ENCODE measurements at regions not wholly inside any gene's neighbourhood (a gene's known extent, or its start where the extent isn't known, plus 50 kb on each side); places are given as distances from the start of the nearest gene placed in this dataset.

DNA sequence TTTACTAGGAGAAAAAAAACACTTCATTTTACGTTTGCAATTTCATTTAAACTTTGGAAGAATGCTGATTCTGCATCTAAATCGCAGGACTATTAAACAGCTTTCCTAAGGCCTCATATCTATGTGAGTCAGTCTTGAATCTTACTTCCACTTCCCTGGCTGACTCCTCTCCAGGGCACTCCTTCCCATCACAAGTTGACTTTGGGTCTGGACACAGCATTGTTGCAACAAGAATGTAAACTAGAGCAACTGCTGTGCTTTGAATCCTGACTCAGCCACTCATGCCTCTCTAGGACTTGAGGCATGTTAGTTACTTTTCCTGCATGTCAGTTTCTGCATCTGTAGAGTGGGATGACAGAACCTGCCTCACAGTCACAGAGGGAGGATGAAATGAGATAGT, 413.8 kb downstream of the FAT4 start:
- Mint-ChIP-seq H3K4me1 (peaks cover 55% of the 10 kb centered on the region), H3K27me3 (ENCODE audit: low read depth) (no peaks in the 10 kb centered on the region), H3K36me3 (no peaks in the 10 kb centered on the region; the same call in 1 of the 2 replicates), H3K27ac (peak overlapping the region; percentile 71), H3K4me3 (no peak overlapping the region), H3K9me3 (peaks cover 6% of the 10 kb centered on the region; the same call in 1 of the 2 replicates)
- TF ChIP-seq CBFB (CRISPR knock-in tag; IDR thresholded peaks at IDR 0.05; ENCODE audit: low read depth) (no peak), ZNF138 (CRISPR knock-in tag; conservative IDR thresholded peaks at IDR 0.05) (no peak), ESRRA (CRISPR knock-in tag; IDR thresholded peaks at IDR 0.05; ENCODE audit: borderline replicate concordance) (no peak)
- TF ChIP-seq, protein P1, sequence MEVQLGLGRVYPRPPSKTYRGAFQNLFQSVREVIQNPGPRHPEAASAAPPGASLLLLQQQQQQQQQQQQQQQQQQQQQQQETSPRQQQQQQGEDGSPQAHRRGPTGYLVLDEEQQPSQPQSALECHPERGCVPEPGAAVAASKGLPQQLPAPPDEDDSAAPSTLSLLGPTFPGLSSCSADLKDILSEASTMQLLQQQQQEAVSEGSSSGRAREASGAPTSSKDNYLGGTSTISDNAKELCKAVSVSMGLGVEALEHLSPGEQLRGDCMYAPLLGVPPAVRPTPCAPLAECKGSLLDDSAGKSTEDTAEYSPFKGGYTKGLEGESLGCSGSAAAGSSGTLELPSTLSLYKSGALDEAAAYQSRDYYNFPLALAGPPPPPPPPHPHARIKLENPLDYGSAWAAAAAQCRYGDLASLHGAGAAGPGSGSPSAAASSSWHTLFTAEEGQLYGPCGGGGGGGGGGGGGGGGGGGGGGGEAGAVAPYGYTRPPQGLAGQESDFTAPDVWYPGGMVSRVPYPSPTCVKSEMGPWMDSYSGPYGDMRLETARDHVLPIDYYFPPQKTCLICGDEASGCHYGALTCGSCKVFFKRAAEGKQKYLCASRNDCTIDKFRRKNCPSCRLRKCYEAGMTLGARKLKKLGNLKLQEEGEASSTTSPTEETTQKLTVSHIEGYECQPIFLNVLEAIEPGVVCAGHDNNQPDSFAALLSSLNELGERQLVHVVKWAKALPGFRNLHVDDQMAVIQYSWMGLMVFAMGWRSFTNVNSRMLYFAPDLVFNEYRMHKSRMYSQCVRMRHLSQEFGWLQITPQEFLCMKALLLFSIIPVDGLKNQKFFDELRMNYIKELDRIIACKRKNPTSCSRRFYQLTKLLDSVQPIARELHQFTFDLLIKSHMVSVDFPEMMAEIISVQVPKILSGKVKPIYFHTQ (CRISPR knock-in tag; IDR thresholded peaks at IDR 0.05) = no peak
- TF ChIP-seq, protein P2, sequence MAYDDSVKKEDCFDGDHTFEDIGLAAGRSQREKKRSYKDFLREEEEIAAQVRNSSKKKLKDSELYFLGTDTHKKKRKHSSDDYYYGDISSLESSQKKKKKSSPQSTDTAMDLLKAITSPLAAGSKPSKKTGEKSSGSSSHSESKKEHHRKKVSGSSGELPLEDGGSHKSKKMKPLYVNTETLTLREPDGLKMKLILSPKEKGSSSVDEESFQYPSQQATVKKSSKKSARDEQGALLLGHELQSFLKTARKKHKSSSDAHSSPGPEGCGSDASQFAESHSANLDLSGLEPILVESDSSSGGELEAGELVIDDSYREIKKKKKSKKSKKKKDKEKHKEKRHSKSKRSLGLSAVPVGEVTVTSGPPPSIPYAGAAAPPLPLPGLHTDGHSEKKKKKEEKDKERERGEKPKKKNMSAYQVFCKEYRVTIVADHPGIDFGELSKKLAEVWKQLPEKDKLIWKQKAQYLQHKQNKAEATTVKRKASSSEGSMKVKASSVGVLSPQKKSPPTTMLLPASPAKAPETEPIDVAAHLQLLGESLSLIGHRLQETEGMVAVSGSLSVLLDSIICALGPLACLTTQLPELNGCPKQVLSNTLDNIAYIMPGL (CRISPR knock-in tag; IDR thresholded peaks at IDR 0.05) = no peak
- CTCF ChIA-PET = interaction anchor here (1.1 to 1.3 kb wide), 2 partner anchors 52 to 89 kb away, joined by 3 read pairs; no protein-coding TSS in a partner anchor
- POLR2A ChIA-PET = interaction anchor here (1.0 kb wide), 1 partner anchor 414 kb away, joined by 3 read pairs; the partner anchor contains the start of gene FAT4
- DNase-seq (ENCODE audit: low spot score) (no peak), ATAC-seq (peak; percentile 86)

DNA sequence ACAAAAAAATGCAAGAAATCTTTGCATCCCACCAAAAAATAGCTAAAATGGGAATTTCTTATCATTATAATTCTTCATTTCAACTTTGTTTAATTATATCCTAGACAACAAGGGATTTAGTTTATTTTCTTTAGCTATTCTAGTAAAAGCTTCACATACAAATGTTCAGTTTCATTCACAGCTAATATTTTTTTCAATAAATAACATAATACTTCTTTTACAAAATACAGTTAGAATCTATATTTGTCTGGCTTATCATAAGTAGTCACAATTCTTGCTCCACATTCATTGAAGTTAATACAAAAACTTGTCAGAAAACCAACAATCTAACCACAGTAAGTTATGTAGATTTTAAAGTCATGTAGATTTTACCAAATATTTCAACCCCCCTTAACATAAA, 414.4 kb downstream of the FAT4 start:
- Mint-ChIP-seq H3K27me3 (ENCODE audit: low read depth) (no peaks in the 10 kb centered on the region), H3K36me3 (no peaks in the 10 kb centered on the region), H3K9me3 (no peaks in the 10 kb centered on the region), H3K27ac (no peak overlapping the region), H3K4me1 (peaks cover 55% of the 10 kb centered on the region), H3K4me3 (no peak overlapping the region)
- DNase-seq (ENCODE audit: low spot score) = no peak
- ChIA-PET CTCF (interaction anchor here (1.1 to 1.3 kb wide), 2 partner anchors 53 to 90 kb away, joined by 3 read pairs; no protein-coding TSS in a partner anchor), POLR2A (interaction anchor here (1.0 kb wide), 1 partner anchor 414 kb away, joined by 3 read pairs; the partner anchor contains the start of gene FAT4)
- TF ChIP-seq, protein P3, sequence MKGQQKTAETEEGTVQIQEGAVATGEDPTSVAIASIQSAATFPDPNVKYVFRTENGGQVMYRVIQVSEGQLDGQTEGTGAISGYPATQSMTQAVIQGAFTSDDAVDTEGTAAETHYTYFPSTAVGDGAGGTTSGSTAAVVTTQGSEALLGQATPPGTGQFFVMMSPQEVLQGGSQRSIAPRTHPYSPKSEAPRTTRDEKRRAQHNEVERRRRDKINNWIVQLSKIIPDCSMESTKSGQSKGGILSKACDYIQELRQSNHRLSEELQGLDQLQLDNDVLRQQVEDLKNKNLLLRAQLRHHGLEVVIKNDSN (CRISPR knock-in tag; IDR thresholded peaks at IDR 0.05) = no peak
- TF ChIP-seq GRHL2 (CRISPR knock-in tag; IDR thresholded peaks at IDR 0.05; ENCODE audit: insufficient replicate concordance, severe bottlenecking) (no peak), MYBL2 (CRISPR knock-in tag; IDR thresholded peaks at IDR 0.05) (no peak), ZNF138 (CRISPR knock-in tag; conservative IDR thresholded peaks at IDR 0.05) (no peak), GABPB1 (CRISPR knock-in tag; IDR thresholded peaks at IDR 0.05) (no peak)
- TF ChIP-seq, protein P4, sequence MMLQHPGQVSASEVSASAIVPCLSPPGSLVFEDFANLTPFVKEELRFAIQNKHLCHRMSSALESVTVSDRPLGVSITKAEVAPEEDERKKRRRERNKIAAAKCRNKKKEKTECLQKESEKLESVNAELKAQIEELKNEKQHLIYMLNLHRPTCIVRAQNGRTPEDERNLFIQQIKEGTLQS (CRISPR knock-in tag; conservative IDR thresholded peaks at IDR 0.05) = no peak
- TF ChIP-seq, protein P1 (CRISPR knock-in tag; IDR thresholded peaks at IDR 0.05) = no peak
- TF ChIP-seq, protein P5, sequence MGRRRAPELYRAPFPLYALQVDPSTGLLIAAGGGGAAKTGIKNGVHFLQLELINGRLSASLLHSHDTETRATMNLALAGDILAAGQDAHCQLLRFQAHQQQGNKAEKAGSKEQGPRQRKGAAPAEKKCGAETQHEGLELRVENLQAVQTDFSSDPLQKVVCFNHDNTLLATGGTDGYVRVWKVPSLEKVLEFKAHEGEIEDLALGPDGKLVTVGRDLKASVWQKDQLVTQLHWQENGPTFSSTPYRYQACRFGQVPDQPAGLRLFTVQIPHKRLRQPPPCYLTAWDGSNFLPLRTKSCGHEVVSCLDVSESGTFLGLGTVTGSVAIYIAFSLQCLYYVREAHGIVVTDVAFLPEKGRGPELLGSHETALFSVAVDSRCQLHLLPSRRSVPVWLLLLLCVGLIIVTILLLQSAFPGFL (CRISPR knock-in tag; IDR thresholded peaks at IDR 0.05; ENCODE audit: borderline replicate concordance) = no peak
- TF ChIP-seq, protein P6, sequence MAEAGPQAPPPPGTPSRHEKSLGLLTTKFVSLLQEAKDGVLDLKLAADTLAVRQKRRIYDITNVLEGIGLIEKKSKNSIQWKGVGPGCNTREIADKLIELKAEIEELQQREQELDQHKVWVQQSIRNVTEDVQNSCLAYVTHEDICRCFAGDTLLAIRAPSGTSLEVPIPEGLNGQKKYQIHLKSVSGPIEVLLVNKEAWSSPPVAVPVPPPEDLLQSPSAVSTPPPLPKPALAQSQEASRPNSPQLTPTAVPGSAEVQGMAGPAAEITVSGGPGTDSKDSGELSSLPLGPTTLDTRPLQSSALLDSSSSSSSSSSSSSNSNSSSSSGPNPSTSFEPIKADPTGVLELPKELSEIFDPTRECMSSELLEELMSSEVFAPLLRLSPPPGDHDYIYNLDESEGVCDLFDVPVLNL (CRISPR knock-in tag; IDR thresholded peaks at IDR 0.05; ENCODE audit: borderline replicate concordance, low read depth) = no peak
- TF ChIP-seq, protein P7, sequence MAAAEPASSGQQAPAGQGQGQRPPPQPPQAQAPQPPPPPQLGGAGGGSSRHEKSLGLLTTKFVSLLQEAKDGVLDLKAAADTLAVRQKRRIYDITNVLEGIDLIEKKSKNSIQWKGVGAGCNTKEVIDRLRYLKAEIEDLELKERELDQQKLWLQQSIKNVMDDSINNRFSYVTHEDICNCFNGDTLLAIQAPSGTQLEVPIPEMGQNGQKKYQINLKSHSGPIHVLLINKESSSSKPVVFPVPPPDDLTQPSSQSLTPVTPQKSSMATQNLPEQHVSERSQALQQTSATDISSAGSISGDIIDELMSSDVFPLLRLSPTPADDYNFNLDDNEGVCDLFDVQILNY (CRISPR knock-in tag; IDR thresholded peaks at IDR 0.05) = no peak
- TF ChIP-seq, protein P8, sequence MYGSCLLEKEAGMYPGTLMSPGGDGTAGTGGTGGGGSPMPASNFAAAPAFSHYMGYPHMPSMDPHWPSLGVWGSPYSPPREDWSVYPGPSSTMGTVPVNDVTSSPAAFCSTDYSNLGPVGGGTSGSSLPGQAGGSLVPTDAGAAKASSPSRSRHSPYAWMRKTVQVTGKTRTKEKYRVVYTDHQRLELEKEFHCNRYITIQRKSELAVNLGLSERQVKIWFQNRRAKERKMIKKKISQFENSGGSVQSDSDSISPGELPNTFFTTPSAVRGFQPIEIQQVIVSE (CRISPR knock-in tag; IDR thresholded peaks at IDR 0.05; ENCODE audit: borderline replicate concordance) = no peak
- ATAC-seq = no peak
